ENCODE measurements at regions not wholly inside any gene's neighbourhood (a gene's known extent, or its start where the extent isn't known, plus 50 kb on each side); places are given as distances from the start of the nearest gene placed in this dataset.
"Not testable (repeated sequence)": the region's sequence is repeated elsewhere in the genome, so short reads cannot be mapped to it uniquely, and the experiment has no call there.

- DNase-seq, result no peak
Observed at GRCh38 chr13:83125791-83126190, 756.5 kb downstream of the SLITRK1 start.

GRCh38 chr13:83121896-83122295, 760.4 kb downstream of the SLITRK1 start:
- DNase-seq, result no peak

GRCh38 chr13:83117046-83117445, 765.2 kb downstream of the SLITRK1 start:
- DNase-seq, result no peak

GRCh38 chr13:83101574-83102247, 780.6 kb downstream of the SLITRK1 start:
- not testable (repeated sequence) for DNase-seq

GRCh38 chr13:83100237-83100636, 782.0 kb downstream of the SLITRK1 start:
- no peak for DNase-seq

GRCh38 chr13:83088858-83089257, 793.4 kb downstream of the SLITRK1 start:
- no peak for DNase-seq

- no peak for DNase-seq
Observed at GRCh38 chr13:83086948-83087347, 795.3 kb downstream of the SLITRK1 start.

GRCh38 chr13:83086088-83086487, 796.2 kb downstream of the SLITRK1 start:
- no peak for DNase-seq

GRCh38 chr13:83085186-83085900, 796.9 kb downstream of the SLITRK1 start:
- DNase-seq, result no peak

GRCh38 chr13:83077499-83077898, 804.8 kb downstream of the SLITRK1 start:
- DNase-seq, result no peak

- DNase-seq, result not testable (repeated sequence)
Observed at GRCh38 chr13:83073930-83074329, 808.3 kb downstream of the SLITRK1 start.

GRCh38 chr13:83065108-83065507, 817.2 kb downstream of the SLITRK1 start:
- DNase-seq, result peak in 2 of 56 donors; percentile 2 to 3

GRCh38 chr13:83057119-83057518, 825.2 kb downstream of the SLITRK1 start:
- DNase-seq, result no peak

- DNase-seq, result no peak
Observed at GRCh38 chr13:83056269-83056668, 826.0 kb downstream of the SLITRK1 start.

GRCh38 chr13:83048419-83048818, 833.9 kb downstream of the SLITRK1 start:
- no peak for DNase-seq

- no peak for DNase-seq
Observed at GRCh38 chr13:83024955-83025594, 857.2 kb downstream of the SLITRK1 start.

- DNase-seq, result no peak
Observed at GRCh38 chr13:83024232-83024631, 858.0 kb downstream of the SLITRK1 start.

GRCh38 chr13:83019986-83020385, 862.3 kb downstream of the SLITRK1 start:
- DNase-seq, result no peak

GRCh38 chr13:83009987-83010386, 872.3 kb downstream of the SLITRK1 start:
- no peak for DNase-seq

- DNase-seq, result no peak
Observed at GRCh38 chr13:83008212-83008929, 873.9 kb downstream of the SLITRK1 start.

GRCh38 chr13:83007226-83007625, 875.0 kb downstream of the SLITRK1 start:
- no peak for DNase-seq

- DNase-seq, result no peak
Observed at GRCh38 chr13:83003185-83003584, 879.1 kb downstream of the SLITRK1 start.

Data from nucleus accumbens (tissue), 56 donors.